ENCODE measurements at regions not wholly inside any gene's neighbourhood (a gene's known extent, or its start where the extent isn't known, plus 50 kb on each side); places are given as distances from the start of the nearest gene placed in this dataset.

DNA sequence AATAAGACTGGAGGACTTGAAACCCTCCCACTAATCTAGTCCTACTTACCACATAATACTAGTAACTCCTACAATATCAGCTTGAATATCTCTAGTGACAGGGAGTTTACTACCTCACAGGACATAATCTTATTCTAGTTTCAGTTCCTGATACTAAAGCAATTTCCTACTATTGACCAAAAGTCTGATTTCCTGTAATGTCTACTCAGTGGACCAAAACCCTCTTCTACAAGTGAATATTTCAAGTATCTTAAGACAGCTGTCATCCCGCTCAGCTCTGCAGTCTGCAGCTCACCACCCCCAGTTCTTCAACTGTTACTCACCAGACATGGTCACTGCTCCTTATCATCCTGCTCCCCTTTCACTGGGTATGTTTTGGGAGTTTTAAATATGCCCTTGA, 70.8 kb upstream of the TMCC3 start:
- H3K27me3 ChIP-seq (replicated peaks; ENCODE audit: insufficient read depth), result no peaks in the 10 kb centered on the region

DNA sequence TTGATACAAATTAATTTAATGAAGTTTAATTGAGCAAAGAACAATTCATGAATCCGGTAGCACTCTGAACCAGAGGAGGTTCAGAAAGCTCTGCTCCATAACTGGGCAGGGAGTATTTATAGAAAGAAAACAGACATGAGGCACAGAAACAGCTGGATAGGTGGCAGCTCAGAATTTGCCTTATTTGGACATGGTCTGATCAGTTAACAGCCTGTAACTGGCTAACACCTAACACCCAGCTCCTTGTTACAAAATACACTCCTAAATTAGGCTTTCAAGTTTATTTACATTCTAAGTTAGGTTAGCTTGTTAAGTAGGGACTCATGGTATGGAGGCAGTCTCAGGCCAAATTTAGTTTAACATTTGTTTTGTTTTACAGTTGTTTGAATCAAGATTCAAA, 67.8 kb upstream of the TMCC3 start:
- ATAC-seq (ENCODE audit: insufficient number of reproducible peaks, low FRiP score, low read depth), result no peak
- H3K4me1 ChIP-seq (ENCODE audit: control insufficient read depth in 1 of 2, low read depth in 2 of 2), result no peaks in the 10 kb centered on the region
- H3K27ac ChIP-seq, result no peak overlapping the region
- H3K27me3 ChIP-seq (replicated peaks; ENCODE audit: insufficient read depth), result no peaks in the 10 kb centered on the region
- H3K36me3 ChIP-seq, result no peaks in the 10 kb centered on the region
- TF ChIP-seq, protein P1, sequence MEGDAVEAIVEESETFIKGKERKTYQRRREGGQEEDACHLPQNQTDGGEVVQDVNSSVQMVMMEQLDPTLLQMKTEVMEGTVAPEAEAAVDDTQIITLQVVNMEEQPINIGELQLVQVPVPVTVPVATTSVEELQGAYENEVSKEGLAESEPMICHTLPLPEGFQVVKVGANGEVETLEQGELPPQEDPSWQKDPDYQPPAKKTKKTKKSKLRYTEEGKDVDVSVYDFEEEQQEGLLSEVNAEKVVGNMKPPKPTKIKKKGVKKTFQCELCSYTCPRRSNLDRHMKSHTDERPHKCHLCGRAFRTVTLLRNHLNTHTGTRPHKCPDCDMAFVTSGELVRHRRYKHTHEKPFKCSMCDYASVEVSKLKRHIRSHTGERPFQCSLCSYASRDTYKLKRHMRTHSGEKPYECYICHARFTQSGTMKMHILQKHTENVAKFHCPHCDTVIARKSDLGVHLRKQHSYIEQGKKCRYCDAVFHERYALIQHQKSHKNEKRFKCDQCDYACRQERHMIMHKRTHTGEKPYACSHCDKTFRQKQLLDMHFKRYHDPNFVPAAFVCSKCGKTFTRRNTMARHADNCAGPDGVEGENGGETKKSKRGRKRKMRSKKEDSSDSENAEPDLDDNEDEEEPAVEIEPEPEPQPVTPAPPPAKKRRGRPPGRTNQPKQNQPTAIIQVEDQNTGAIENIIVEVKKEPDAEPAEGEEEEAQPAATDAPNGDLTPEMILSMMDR (IDR thresholded peaks at IDR 0.05), result no peak
- DNase-seq (ENCODE audit: low spot score), result no peak
- H3K4me3 ChIP-seq, result no peak overlapping the region
- no peaks in the 10 kb centered on the region for H3K9me3 ChIP-seq

More for the DNA sequence above, 70.8 kb upstream of the TMCC3 start:
- DNase-seq (ENCODE audit: low spot score) (no peak), ATAC-seq (ENCODE audit: insufficient number of reproducible peaks, low FRiP score, low read depth) (no peak)
- TF ChIP-seq, protein P1 (IDR thresholded peaks at IDR 0.05), result no peak
- Histone ChIP-seq H3K9me3 (no peaks in the 10 kb centered on the region), H3K4me1 (ENCODE audit: control insufficient read depth in 1 of 2, low read depth in 2 of 2) (no peaks in the 10 kb centered on the region), H3K36me3 (no peaks in the 10 kb centered on the region), H3K27ac (no peak overlapping the region), H3K4me3 (no peak overlapping the region)

DNA sequence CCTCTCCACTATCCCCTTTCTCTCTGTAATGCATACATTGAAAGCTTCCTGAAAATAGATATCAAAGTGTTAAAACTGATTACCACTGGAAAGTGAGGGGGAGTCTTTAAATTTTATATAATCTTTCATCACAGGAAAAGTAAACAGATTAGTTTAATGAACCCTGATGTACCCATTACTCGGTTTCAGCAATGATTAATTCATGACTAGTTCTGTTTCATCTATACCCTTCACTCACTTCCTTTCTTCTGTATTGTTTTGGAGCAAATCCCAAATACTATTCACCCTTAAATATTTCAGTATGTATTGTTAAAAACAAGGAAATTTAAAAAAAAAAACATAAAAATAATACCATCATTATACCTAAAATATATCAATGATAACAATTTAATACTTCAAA, 67.3 kb upstream of the TMCC3 start:
- H3K4me1 ChIP-seq (ENCODE audit: control insufficient read depth in 1 of 2, low read depth in 2 of 2), result no peaks in the 10 kb centered on the region
- TF ChIP-seq, protein P1 (IDR thresholded peaks at IDR 0.05), result no peak
- H3K9me3 ChIP-seq, result no peaks in the 10 kb centered on the region
- no peaks in the 10 kb centered on the region for H3K27me3 ChIP-seq (replicated peaks; ENCODE audit: insufficient read depth)
- ATAC-seq (ENCODE audit: insufficient number of reproducible peaks, low FRiP score, low read depth) (no peak), DNase-seq (ENCODE audit: low spot score) (no peak)
- no peak overlapping the region for H3K4me3 ChIP-seq
- H3K27ac ChIP-seq, result no peak overlapping the region
- H3K36me3 ChIP-seq, result no peaks in the 10 kb centered on the region

DNA sequence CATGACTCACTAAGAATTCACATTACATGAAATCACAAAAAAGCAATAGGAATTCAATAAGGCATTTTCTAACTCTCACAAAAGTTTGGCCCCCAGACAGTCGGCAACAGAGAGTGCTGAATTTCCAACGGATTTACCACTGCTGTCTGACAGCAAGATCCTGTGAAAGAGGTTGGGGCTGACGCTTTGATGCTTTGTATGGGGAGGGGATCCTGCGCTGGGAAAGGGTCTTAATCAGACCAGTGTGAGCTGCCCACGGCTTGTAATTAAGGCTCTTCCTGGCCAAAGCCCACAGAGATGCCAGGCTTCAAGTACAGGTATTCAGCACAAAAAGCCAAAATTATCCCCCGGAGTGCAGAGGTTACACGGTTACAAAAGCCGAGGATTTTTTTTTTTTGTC, 66.8 kb upstream of the TMCC3 start:
- H3K9me3 ChIP-seq, result no peaks in the 10 kb centered on the region
- ATAC-seq (ENCODE audit: insufficient number of reproducible peaks, low FRiP score, low read depth) (no peak), DNase-seq (ENCODE audit: low spot score) (no peak)
- no peak overlapping the region for H3K27ac ChIP-seq
- H3K36me3 ChIP-seq, result no peaks in the 10 kb centered on the region
- H3K4me3 ChIP-seq, result no peak overlapping the region
- TF ChIP-seq, protein P1 (IDR thresholded peaks at IDR 0.05), result no peak
- no peaks in the 10 kb centered on the region for H3K4me1 ChIP-seq (ENCODE audit: control insufficient read depth in 1 of 2, low read depth in 2 of 2)
- H3K27me3 ChIP-seq (replicated peaks; ENCODE audit: insufficient read depth), result no peaks in the 10 kb centered on the region

DNA sequence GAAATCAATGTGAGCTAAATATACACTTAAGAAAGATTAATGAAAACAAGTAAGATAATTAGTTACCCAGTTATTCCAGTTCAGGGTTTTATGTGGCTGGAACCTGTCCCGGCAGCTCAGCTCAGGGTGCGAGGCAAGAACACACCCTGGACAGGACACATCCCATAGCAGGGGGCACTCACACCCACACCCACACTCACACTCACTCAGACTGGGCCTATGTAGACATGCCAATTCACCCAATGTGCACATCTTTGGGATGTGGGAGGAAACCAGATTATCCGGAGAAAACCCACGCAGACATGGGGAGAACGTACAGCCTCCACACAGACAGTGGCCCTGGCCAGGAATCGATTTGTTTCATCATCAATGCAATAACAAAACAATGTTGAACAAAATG, 66.0 kb upstream of the TMCC3 start:
- Histone ChIP-seq H3K27me3 (replicated peaks; ENCODE audit: insufficient read depth) (no peaks in the 10 kb centered on the region), H3K9me3 (no peaks in the 10 kb centered on the region), H3K4me3 (no peak overlapping the region), H3K4me1 (ENCODE audit: control insufficient read depth in 1 of 2, low read depth in 2 of 2) (no peaks in the 10 kb centered on the region), H3K27ac (no peak overlapping the region), H3K36me3 (no peaks in the 10 kb centered on the region)
- ATAC-seq (ENCODE audit: insufficient number of reproducible peaks, low FRiP score, low read depth) (no peak), DNase-seq (ENCODE audit: low spot score) (no peak)
- TF ChIP-seq, protein P1 (IDR thresholded peaks at IDR 0.05), result no peak

Measured in thoracic aorta (tissue), 2 donors.